DMS153 treated with DMSO at 0.1 percent for 48 hours (cell line): ENCODE measurements at regions not wholly inside any gene's neighbourhood (a gene's known extent, or its start where the extent isn't known, plus 50 kb on each side); places are given as distances from the start of the nearest gene placed in this dataset.
"Not testable (repeated sequence)": the region's sequence is repeated elsewhere in the genome, so short reads cannot be mapped to it uniquely, and the experiment has no call there.

Experiments
- DNase-seq: peaks from one replicate; lab custom pipeline; 2025; ENCODE audit not compliant: unreplicated experiment; lab: John Stamatoyannopoulos, UW

GRCh38 chr20:17873410-17874270 lies 95.0 kb downstream of the SNX5 start:
- peak; percentile 22 for DNase-seq

DNA sequence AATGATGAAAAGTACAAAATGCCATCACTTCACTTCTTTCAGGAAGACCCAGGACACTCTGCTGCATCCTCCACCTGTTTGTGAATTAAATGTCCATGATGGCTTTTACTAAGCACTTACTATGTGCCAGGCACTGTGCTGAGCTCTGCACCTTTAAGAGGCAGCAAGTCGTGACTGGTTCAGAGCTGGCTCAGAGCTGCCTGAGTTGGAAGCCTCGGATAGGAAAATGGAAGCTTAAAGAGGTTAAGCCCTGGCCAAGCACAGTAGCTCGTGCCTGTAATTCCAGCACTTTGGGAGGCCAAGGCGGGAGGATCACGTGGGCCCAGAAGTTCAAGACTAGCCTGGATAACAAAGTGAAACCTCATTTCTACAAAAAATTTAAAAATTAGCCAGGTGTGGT lies 95.6 kb downstream of the SNX5 start:
- DNase-seq, result no peak

- no peak for DNase-seq
These were observed 96.2 kb downstream of the SNX5 start for GRCh38 chr20:17872434-17872833.

- DNase-seq, result no peak
These were observed 96.7 kb downstream of the SNX5 start for GRCh38 chr20:17871886-17872285.

- no peak for DNase-seq
These were observed 97.4 kb downstream of the SNX5 start for GRCh38 chr20:17871181-17871580.

DNA sequence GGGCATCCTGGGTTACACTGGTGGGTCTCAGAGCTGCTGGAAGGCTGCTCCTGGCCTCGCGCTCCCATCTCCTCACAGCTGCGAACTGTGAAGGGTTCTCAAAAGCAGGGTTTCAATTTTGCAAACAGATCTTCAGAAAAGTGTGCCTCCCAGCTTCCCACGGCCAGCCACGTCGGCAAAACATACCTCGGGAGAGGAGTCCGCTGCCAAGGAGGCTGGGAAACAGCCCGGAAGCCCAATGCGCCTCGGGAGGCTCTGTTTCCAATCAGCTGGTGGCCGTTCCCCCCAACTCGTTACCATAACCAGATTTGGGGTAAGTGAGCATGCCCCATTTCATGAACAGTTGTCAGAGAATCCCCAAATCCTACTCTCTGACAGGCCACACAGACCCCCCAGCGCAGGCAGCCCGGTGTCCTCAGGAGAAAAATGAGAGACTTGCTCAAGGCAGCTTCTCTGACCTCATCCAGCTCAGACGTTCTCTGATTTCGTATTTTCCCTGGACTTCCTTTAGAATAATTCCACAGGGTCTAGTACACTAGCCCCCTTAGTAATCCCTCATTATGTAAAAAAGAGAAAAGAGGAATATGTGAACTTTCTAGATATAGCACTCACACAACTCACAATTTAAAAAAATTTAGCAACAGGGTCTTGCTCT lies 98.4 kb downstream of the SNX5 start:
- DNase-seq, result no peak

GRCh38 chr20:17869295-17869994 lies 99.1 kb downstream of the SNX5 start:
- no peak for DNase-seq

DNA sequence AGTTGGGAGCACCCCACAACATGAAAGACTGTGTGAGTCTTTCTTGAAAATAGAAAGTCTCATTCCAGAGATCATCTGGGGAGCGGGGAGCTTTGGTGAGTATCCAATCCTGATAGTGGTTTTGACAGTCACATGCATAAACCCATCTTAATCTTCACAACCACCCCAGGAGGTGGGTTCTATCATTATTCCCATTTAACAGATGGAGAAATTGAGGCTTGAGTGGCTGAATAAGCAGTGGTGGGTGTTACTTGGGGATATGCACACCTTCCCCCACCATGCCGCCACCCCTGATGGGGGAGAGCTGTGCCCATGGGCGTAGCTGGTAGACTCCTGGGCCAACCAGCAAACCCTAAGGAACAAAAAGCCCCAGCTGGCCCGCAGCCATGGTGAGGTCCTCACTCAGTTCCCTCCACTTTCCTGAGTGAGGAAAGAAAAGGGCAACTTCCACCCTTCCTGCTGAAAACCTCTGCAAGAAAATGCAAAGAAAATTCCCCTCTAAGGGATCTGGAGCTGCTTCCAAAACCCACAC lies 99.8 kb downstream of the SNX5 start:
- no peak for DNase-seq

DNA sequence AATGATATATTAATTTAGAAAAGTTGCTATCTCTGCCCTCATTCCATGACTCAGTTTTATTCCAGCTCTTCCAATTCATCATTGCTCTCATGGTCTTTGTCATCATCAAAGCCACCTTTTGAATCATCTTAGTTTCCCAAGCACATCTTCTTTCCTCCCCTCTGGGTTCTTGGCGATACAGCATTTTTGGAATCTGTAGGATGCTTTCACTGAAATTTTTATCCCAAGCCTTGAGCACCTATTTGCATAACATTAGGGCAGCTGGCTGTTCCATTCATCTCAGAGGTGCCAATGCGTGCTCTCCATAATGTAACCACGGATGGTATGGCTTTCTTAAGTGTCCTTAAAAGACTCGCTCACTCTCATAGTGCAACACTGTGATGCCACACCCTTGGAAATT lies 100.4 kb downstream of the SNX5 start:
- no peak for DNase-seq

GRCh38 chr20:17867131-17867925 lies 101.3 kb downstream of the SNX5 start:
- DNase-seq, result no peak

DNA sequence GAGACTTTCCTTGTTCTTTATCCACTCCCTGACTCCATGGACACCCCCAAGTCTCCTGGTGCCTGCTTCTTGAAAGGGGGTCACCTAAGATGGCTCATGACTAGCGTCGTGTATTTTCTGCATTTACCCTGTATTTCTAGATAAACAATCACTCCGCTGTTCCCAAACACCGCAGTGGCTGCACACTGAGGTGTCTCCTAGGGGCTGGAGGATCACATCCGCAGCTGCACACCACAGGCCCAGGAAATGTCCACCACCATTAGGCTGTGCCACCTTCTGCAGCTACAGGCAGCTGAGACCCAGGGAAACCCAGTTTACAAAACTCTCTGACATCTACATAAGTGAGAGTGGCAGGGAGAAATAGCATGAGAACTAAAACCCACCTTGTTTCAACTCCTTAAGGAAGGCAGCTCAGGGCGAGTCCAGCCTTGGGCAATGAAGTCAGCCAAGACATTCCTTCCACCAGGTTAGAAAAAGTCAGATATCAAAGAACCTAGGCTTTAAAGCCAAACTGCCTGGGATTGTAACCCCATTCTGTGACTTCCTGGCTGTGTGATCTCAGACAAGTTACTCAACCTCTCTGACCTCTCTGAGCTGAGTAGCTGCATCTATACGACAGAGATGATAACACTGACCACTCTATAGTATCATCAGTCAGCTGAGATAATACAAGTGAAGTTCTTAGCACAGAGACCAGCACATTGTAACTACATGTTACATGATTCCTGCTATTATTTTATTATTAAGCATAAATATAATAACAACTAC lies 102.2 kb downstream of the SNX5 start:
- no peak for DNase-seq

DNA sequence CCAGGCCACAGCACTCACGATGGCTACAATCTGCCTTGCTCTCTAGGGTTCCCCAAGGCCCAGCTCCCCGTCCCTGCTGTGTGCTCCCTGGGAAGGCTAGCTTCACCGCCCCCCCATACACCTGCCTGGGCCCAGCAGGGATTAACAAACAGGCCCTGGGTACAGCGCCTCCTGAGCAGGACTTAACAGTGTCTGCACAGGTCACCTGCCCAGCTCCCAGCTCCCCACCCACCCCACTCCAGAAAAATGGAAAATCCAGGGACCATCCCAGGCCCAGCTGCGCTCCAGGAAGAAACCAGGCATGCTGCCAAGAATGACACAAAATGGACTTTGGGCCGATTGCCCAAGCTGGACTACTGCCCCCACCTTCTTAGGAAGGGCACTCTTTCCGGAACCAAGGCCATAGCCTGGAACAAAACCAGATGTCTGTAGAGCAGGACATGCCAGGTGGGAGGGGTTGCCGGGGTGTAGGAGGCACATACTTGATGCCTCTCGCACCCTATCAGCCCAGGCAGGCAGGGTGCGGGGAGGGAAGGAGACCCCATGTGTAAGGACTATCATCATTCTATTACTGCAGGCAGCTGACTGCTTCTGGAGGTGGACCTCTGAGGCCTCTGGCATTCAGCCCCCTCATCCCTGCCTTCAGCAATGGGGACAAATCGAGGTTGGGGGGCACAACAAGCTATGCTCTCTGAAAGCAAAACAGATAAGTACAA lies 104.9 kb downstream of the SNX5 start:
- DNase-seq, result no peak

DNA sequence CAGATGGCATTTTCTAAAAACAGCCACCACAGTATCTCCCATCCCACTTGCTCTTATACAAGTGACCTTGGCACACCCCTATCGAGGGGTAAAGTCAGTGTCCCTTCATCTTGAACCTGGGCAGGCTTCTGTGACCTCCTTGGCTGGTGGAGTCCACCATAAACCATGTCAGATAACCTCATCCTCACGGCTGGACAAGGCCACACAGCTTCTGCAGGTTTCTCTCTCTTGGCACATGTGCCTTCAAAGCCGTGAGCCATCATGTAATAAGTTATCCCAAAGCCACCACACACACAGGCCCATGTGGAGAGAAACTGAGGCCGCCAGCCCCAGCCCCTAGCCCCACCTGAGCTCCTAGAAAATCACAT lies 105.4 kb downstream of the SNX5 start:
- DNase-seq, result no peak

DNA sequence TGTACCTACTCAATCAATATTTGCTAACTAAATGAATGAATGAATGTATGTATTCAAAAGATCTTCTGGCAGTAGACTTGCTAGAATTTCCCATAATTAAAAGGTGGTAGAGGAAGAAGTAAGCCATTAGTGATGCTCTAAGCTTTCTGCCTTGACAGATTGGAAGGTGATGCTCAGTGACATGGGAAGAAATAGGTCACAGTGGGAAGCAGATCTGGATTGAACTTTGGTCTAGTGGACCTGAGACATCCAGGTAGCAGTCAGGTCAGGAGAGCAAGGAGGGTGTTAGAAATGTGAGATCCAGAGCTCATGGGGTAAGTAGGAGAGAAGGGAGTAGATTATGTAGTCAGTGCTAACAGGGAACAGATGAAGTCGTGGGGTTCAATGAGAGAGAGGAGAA lies 106.4 kb downstream of the SNX5 start:
- no peak for DNase-seq

GRCh38 chr20:17861620-17862019 lies 107.0 kb downstream of the SNX5 start:
- DNase-seq, result not testable (repeated sequence)

- no peak for DNase-seq
These were observed 108.0 kb downstream of the SNX5 start for GRCh38 chr20:17860301-17861197.

GRCh38 chr20:17859616-17860232 lies 108.9 kb downstream of the SNX5 start:
- DNase-seq, result peak; percentile 14

DNA sequence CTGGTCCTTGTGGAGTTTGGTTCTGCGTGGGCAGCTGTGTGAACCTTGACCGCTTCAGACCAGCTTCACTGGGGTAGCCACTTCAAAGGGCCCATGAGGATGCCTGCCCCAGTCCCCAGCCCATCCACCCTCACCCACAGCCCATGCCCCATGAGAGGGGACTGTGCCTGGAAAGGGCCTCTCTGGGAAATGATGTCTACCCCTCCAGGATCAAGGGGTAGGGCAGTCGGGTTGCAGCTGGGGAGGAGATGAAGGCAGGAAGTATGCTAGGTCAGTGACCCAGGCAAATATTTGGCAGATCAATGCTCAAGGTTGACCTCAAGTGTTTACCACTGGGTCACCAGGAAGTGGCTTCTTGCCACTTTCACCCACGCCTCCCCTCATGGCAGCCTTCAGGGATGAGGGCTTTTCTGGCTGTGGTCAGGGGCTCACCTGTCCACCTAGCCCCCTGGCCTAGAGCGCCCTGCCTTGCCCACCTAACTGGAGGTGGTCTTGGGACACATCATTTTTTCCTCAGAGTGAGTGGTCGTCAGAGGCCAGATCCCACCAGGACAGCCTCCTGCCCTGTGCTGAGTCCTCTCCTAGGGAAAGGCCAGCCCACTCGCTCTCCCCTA lies 109.5 kb downstream of the SNX5 start:
- no peak for DNase-seq
